Spleen (tissue), 11 donors: ENCODE measurements at regions not wholly inside any gene's neighbourhood (a gene's known extent, or its start where the extent isn't known, plus 50 kb on each side); places are given as distances from the start of the nearest gene placed in this dataset.
"Not testable (repeated sequence)": the region's sequence is repeated elsewhere in the genome, so short reads cannot be mapped to it uniquely, and the experiment has no call there.

ENCODE experiments used
- DNase-seq: peaks from one replicate; pipeline ENCODE4 v3.0.0-alpha.2; 2020
- H3K27ac ChIP-seq, 8 donors: fragments of 200-600 bp; sonication (generic) in 7 of 8; 1 replicate in 4 of 8; 2 replicates in 4 of 8; pipeline versions ENCODE4 v1.5.0 to v1.8.0; 2016 to 2021; ENCODE audit warnings: inconsistent platforms in 4 of 8, mild to moderate bottlenecking in 4 of 8, moderate library complexity in 1 of 8
- H3K27me3 ChIP-seq, 7 donors: fragments of 200-600 bp; sonication (generic) in 6 of 7; replicated peaks in 1 of 7; 1 replicate in 4 of 7; 2 replicates in 3 of 7; pipeline versions ENCODE4 v1.5.0 to v1.8.0; 2016 to 2021; ENCODE audit warnings: inconsistent platforms in 3 of 7, mild to moderate bottlenecking in 1 of 7
- H3K36me3 ChIP-seq, 6 donors: fragments of 200-600 bp; sonication (generic) in 5 of 6; 1 replicate in 4 of 6; 2 replicates in 2 of 6; pipeline versions ENCODE4 v1.5.0 to v1.8.0; 2016 to 2021; ENCODE audit warnings: inconsistent platforms in 2 of 6
- H3K4me1 ChIP-seq, 6 donors: fragments of 200-600 bp; sonication (generic) in 5 of 6; 1 replicate in 3 of 6; 2 replicates in 3 of 6; pipeline versions ENCODE4 v1.5.0 to v1.8.0; 2016 to 2021; ENCODE audit warnings: inconsistent platforms in 3 of 6
- H3K4me3 ChIP-seq, 8 donors: fragments of 200-600 bp; sonication (generic) in 7 of 8; 1 replicate in 4 of 8; 2 replicates in 4 of 8; pipeline versions ENCODE4 v1.5.0 to v1.8.0; 2016 to 2021; ENCODE audit warnings: inconsistent platforms in 4 of 8, mild to moderate bottlenecking in 4 of 8, moderate library complexity in 2 of 8
- H3K9me3 ChIP-seq, 8 donors: fragments of 200-600 bp; sonication (generic) in 7 of 8; 1 replicate in 4 of 8; 2 replicates in 4 of 8; pipeline versions ENCODE4 v1.5.0 to v1.8.0; 2016 to 2021; ENCODE audit warnings: inconsistent platforms in 4 of 8
- POLR2A ChIP-seq, 3 donors: fragments of 450-650 bp; IDR thresholded peaks; one replicate each; pipeline ENCODE4 v1.5.1; 2017; ENCODE audit warnings: antibody characterized with exemption in 3 of 3, mild to moderate bottlenecking in 1 of 3
- POLR2AphosphoS5 ChIP-seq, 3 donors: sonication (generic); formaldehyde crosslinking; IDR thresholded peaks; one replicate each; pipeline ENCODE4 v1.5.1; 2017; ENCODE audit warnings: antibody characterized with exemption in 3 of 3
- WGBS, 5 donors: extraction: QIAGEN DNeasy Blood & Tissue Kit in 3 of 5; methylation state at CpG; one replicate each; pipeline versions ENCODE4 v1.1.5 to v1.1.7; 2013 to 2018; 5-methylcytosine and 5-hydroxymethylcytosine counted together
- intact Hi-C: fragments of 100-400 bp; cut with DNase I; formaldehyde crosslinking; loops from one replicate; pipeline ENCODE4 v1.15.0; 2023; ENCODE audit warnings: low total_unique reads
- TF ChIP-seq, protein P1 (sequence below), 11 experiments: fragments of 200-600 bp in 7 of 11; fragments of 450-650 bp in 4 of 11; sonication (generic) in 4 of 11; IDR thresholded peaks in 8 of 11; conservative IDR thresholded peaks in 3 of 11; 1 replicate in 7 of 11; 2 replicates in 4 of 11; pipeline versions ENCODE4 v1.4.0 to v1.8.0; 2016 to 2021; ENCODE audit warnings: antibody characterized with exemption in 11 of 11, inconsistent platforms in 4 of 11, mild to moderate bottlenecking in 1 of 11
- donor health status: healthy with polysubstance abuse.
- donor health status: DM: no; HTN: no; CAD: no; lungs with moderate emphysema.
- donor health status: DM: no; HTN: no; CAD: no.
- donor health status: Bipolar disorder and iron deficiency.
- donor health status: healthy.
- donor health status: DM: no; HTN: no; CAD: no.
- donor health status: DM: yes; HTN: yes; CAD: no.

DNA sequence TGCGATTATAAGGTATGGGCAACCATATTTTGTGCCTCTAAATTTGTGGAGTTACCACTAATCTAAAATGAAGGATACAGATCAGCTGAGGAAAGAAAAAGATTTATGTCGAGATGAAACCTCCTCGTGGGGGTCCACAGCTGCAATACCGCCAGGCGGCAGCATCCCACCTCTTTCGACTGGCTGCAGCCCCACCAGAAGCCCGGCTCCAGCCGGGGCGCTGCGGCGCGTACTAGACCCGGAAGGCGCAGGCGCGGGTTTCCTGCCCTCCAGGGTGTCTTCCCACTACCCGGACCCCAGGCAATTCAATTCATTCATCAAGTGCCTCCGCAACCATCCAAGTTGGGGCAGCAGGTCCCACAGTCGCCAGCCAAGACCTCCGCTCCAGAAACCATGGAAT is 366.1 kb upstream of the DEFB115 start:
- WGBS, 5 donors, result 3 to 57% (median 36%) methylated on average over 10 to 20 of the region's 20 CpGs
- Histone ChIP-seq H3K27me3 (peaks cover 0 to 55% (median 0%) of the 10 kb centered on the region in 7 donors), H3K9me3 (peaks cover 0 to 55% (median 8%) of the 10 kb centered on the region in 8 donors)
- H3K27ac ChIP-seq, intact Hi-C loops, H3K4me1 ChIP-seq, DNase-seq, H3K4me3 ChIP-seq, H3K36me3 ChIP-seq: not testable (repeated sequence)
- TF ChIP-seq, protein P1, sequence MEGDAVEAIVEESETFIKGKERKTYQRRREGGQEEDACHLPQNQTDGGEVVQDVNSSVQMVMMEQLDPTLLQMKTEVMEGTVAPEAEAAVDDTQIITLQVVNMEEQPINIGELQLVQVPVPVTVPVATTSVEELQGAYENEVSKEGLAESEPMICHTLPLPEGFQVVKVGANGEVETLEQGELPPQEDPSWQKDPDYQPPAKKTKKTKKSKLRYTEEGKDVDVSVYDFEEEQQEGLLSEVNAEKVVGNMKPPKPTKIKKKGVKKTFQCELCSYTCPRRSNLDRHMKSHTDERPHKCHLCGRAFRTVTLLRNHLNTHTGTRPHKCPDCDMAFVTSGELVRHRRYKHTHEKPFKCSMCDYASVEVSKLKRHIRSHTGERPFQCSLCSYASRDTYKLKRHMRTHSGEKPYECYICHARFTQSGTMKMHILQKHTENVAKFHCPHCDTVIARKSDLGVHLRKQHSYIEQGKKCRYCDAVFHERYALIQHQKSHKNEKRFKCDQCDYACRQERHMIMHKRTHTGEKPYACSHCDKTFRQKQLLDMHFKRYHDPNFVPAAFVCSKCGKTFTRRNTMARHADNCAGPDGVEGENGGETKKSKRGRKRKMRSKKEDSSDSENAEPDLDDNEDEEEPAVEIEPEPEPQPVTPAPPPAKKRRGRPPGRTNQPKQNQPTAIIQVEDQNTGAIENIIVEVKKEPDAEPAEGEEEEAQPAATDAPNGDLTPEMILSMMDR (IDR thresholded peaks at IDR 0.05 in 8 of 11, conservative IDR thresholded peaks at IDR 0.05 in 3 of 11), result peak in 1 of 11 experiments; percentile 21

DNA sequence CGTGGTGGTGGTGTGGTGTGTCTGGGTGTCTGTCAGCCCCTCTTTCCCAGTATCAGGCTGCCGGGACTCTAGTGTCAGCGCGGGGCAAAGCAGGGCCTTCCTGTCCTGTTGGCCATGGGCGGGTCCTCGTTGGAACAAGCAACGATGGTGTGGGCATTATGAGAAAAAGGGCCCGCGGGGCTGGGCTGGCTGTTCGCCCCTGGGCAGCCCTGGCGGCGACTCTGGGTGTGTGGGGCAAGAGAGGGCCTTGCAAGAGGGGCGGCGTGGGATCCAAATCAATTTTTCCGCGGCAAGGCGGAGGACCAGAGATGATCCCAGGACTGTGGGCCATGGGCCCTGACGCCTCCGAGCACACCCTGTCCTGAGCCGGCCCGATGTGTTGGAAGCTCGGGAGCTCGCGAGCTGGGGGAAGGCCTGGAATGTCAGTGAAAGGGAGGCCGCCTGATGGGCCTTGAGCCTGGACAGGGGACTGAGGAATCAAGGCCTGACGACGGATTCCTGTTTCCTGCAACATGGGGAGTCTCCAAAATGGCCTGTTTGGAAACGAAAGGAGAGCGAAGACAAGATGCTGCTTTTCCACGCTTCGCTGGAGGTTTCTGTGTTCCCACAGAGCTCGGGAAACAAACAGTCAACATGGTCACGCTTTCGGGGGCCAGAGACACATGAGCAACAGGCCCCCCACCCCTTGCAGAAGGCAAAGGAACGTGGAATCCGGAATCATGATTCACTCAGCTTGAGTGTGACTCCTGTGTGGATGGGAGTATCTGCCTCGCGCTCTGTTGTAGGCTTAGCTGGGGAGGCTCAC is 364.7 kb upstream of the DEFB115 start:
- Histone ChIP-seq H3K4me3 (no peak overlapping the region), H3K36me3 (no peaks in the 10 kb centered on the region), H3K4me1 (no peaks in the 10 kb centered on the region), H3K27me3 (peaks cover 0 to 67% (median 0%) of the 10 kb centered on the region in 7 donors), H3K27ac (no peak overlapping the region), H3K9me3 (peaks cover 0 to 42% (median 3%) of the 10 kb centered on the region in 8 donors)
- WGBS, 5 donors, result 11 to 63% (median 50%) methylated on average over 34 to 38 of the region's 38 CpGs
- TF ChIP-seq, protein P1 (IDR thresholded peaks at IDR 0.05 in 8 of 11, conservative IDR thresholded peaks at IDR 0.05 in 3 of 11), result no peak
- TF ChIP-seq POLR2AphosphoS5 (IDR thresholded peaks at IDR 0.05), result no peak
- no peak for TF ChIP-seq POLR2A (IDR thresholded peaks at IDR 0.05)
- intact Hi-C loops, result no loop called here
- DNase-seq, result no peak

DNA sequence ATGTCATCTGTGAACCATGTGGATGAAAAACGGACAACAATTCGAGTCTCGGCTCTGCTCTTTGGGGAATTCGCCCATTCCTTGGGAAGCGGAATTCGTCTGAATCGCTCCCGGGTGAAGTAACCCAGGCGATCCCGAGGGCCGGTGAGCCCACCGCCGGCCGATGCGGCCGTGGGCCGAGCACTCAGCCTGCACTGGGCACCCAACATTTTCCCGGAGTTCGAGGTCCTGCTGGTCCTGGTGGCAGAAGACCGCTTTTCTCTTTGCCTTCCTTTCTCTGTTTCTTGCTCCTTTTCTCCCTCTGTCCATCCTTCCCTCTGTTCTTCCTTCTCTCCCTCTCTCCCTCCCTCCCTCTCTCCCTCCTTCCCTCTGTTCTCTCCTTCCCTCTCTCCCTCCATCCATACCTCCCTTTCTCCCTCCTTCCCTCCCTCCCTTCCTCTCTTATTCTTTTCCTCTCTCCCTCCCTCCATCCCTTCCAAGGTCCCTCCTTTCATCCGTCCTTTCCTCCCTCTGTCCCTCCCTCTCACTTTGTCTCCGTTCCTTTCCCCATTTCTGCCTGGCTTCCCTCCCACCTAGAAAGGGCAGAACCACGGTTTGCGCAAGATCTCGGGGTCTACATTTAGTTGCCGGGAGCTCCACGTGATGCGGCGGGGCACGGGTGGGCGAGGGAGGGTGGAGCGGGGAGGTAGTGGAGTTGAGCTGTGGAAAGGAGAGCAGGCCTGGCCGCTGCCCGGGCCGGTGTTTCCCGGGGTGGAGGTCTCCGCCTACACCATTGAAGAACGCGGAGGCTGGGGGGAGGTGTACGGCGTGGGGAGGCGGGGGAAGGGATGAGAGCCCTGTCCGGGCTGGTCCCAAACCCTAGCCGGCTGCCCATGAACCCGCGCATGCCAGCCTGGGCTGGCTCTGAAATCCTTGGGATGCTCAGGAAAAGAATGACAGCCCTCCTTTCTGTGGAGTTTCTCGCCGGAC is 363.8 kb upstream of the DEFB115 start:
- H3K36me3 ChIP-seq, H3K27ac ChIP-seq, DNase-seq, intact Hi-C loops, H3K4me3 ChIP-seq, H3K4me1 ChIP-seq: not testable (repeated sequence)
- Histone ChIP-seq H3K9me3 (peaks cover 0 to 39% (median 3%) of the 10 kb centered on the region in 8 donors), H3K27me3 (peaks cover 0 to 64% (median 0%) of the 10 kb centered on the region in 7 donors)
- 11 to 61% (median 48%) methylated on average over 35 to 48 of the region's 48 CpGs for WGBS, 5 donors

DNA sequence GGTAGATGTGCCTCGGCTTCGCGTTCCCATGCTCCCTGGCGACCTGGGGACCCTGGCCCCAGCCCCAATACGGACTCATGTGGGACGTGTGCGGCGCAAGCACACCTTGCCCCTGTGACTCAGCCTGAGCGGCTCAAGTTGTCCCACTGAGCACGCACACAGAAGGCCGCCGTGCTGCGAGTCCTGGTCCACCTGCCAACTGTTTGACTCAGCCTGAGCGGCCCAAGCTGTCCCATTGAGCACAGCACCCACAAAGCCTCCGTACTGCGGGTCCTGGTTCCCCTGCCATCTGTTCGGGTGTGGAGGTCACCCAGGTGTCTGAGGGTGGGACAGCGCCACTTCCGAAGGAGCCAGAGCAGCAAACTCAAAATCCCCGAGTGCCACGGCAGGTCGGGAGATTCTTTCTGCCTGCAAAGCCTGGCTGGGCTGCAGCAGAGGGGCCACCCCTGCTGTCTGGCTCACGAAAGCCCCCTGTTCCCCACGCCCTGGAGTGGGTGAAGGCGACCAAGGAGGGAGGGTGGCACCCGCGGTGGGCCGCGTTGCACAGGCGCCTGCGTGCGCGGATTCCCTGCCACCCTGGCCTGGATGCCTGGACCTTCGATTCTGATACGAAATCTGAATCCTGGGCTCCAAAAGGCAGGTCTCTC is 362.6 kb upstream of the DEFB115 start:
- H3K27ac ChIP-seq, H3K4me1 ChIP-seq, H3K4me3 ChIP-seq, H3K36me3 ChIP-seq, DNase-seq, intact Hi-C loops: not testable (repeated sequence)
- peaks cover 0 to 48% (median 3%) of the 10 kb centered on the region in 8 donors for H3K9me3 ChIP-seq
- H3K27me3 ChIP-seq, result peaks cover 0 to 74% (median 0%) of the 10 kb centered on the region in 7 donors
- WGBS, 5 donors, result 13 to 62% (median 46%) methylated on average over 13 to 35 of the region's 35 CpGs

DNA sequence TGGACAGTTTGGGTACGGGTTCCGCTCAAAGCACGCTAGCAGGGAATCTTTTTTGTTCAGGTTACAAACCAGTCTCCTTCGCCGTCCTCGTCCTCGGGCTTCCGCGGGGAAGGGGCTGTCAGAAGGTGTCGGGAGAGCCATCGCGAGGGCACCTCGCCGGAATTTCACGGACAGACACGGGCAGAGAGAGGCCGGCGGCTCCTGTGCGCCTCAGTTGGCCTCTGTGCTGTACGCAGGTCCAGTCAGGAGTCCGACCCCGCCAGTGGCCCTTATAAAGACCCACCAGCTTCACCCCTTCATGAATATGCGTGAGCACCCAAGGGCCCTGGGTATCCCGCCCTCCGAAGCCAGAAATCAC is 362.1 kb upstream of the DEFB115 start:
- 6 to 56% (median 31%) methylated on average over 7 to 25 of the region's 25 CpGs for WGBS, 5 donors
- intact Hi-C loops, H3K4me1 ChIP-seq, H3K27ac ChIP-seq, H3K36me3 ChIP-seq, DNase-seq, H3K4me3 ChIP-seq: not testable (repeated sequence)
- Histone ChIP-seq H3K27me3 (peaks cover 0 to 79% (median 0%) of the 10 kb centered on the region in 7 donors), H3K9me3 (peaks cover 0 to 53% (median 6%) of the 10 kb centered on the region in 8 donors)

DNA sequence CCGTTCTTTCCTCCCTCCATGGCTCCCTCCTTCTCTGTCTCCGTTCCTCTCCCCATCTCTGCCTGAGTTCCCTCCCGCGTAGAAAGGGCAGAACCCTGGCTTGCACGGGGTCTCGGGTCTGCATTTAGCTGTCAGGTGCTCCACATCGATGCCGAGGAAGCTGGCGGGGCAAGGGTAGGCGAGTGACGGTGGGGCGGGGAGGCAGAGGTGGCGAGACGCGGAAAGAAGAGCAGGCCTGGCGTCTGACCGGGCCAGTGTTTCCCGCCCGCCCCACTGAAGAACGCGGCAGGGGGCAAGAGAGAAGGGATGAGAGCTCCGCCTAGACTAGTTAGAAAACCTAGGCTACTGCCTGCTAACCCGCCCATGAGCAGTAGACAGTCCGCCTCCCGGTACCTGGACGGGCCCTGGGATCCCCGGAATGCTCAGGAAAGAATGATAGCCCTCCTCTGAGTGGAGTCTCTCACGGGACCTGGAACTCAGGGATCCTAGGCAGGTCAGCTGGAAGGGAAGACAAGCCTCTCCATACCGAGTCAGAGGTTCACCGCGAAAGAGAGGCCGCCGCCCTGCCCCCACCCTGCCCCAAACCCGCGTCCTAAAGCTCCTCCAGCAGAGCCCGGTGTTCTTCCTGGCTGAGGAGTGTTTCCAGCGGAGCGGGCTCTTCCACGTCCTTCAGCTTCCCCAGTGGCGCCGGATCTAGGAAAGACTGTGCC is 357.9 kb upstream of the DEFB115 start:
- DNase-seq, H3K4me1 ChIP-seq, H3K36me3 ChIP-seq, intact Hi-C loops, H3K4me3 ChIP-seq, H3K27ac ChIP-seq: not testable (repeated sequence)
- H3K27me3 ChIP-seq, result peaks cover 0 to 50% (median 0%) of the 10 kb centered on the region in 7 donors
- peaks cover 0 to 38% (median 10%) of the 10 kb centered on the region in 8 donors for H3K9me3 ChIP-seq
- 11 to 62% (median 42%) methylated on average over 27 to 41 of the region's 41 CpGs for WGBS, 5 donors

DNA sequence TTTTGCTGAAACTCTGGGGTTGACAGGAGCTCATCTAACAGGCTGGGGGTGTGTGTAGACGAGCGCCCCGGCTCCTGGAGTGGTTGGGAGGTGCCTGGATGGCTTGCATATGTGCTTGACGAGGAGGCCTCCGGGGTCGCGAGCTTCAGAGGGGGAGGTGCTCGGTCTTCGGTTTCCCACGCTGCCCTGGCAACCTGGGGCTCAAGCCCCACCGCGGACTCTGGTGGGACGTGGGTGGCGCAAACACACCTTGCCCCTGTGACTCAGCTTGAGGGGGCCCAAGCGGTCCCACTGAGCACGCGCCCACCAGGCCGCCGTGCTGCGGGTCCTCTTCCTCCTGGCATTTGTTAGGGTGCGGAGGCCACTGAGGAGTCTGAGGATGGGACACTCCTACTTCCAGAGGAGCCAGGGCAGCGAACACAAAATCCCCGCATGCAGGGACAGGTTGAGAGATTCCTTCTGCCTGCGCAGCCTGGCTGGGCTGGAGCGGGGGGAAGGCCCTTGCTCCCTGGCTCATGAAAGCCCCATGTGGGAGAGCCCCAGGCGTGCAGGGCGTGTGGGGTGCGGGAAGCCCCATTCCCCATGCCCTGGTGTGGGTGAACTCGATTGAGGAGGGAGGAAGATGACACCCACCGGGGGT is 357.3 kb upstream of the DEFB115 start:
- 24 to 72% (median 50%) methylated on average over 21 to 30 of the region's 30 CpGs for whole genome bisulfite sequencing, 5 donors
- intact Hi-C loops, DNase-seq: not testable (repeated sequence)

More for the DNA sequence above, 357.3 kb upstream of the DEFB115 start:
- not testable (repeated sequence) for H3K36me3 ChIP-seq, H3K27ac ChIP-seq, H3K4me3 ChIP-seq, H3K4me1 ChIP-seq
- peaks cover 0 to 38% (median 11%) of the 10 kb centered on the region in 8 donors for H3K9me3 ChIP-seq
- H3K27me3 ChIP-seq, result peaks cover 0 to 43% (median 0%) of the 10 kb centered on the region in 7 donors
